ENCODE measurements at regions not wholly inside any gene's neighbourhood (a gene's known extent, or its start where the extent isn't known, plus 50 kb on each side); places are given as distances from the start of the nearest gene placed in this dataset.

DNA sequence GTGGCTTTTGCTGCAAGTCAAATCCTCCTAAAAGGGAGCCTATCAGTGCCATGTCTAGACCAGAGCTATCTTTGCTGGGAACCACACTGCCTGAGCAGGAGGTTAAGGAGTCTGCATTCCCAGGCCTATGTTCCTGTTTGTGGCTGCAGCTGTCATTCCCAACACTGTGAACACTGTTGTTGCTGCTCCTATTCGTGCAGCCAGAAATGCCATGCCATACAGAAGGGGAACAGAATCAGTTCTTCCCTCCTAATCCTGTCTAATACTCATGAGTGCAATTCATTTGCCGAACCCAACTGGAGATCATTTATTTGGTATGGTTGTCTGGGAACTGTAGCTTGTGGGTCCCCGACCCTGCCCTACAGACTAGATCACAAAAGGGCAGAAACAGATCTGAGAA lies 406.5 kb upstream of the GJE1 start:
- Histone ChIP-seq H2AFZ (ENCODE audit: low read depth, low read length) (no peak overlapping the region), H3F3A (ENCODE audit: insufficient read depth, low read length, poor library complexity, severe bottlenecking) (no peaks in the 10 kb centered on the region), H3K27me3 (ENCODE audit: insufficient read depth, low read depth, low read length) (no peaks in the 10 kb centered on the region), H3K4me2 (ENCODE audit: low read length) (no peak overlapping the region), H3K4me3 (ENCODE audit: low read length) (no peak overlapping the region), H3K79me2 (replicated peaks; ENCODE audit: insufficient read depth, low read length) (no peaks in the 10 kb centered on the region), H4K20me1 (ENCODE audit: insufficient read depth) (no peaks in the 10 kb centered on the region), H3K9me3 (ENCODE audit: low read length) (no peaks in the 10 kb centered on the region), H3K36me3 (ENCODE audit: insufficient read depth, low read length) (no peaks in the 10 kb centered on the region), H3K27ac (ENCODE audit: low read length) (no peak overlapping the region), H3K9me2 (ENCODE audit: insufficient read depth, low read length) (no peaks in the 10 kb centered on the region), H3K9ac (ENCODE audit: low read length) (no peak overlapping the region)
- TF ChIP-seq POLR2AphosphoS5 (IDR thresholded peaks at IDR 0.05) (no peak), SMC3 (conservative IDR thresholded peaks at IDR 0.05; ENCODE audit: poor library complexity) (no peak), EP300 (conservative IDR thresholded peaks at IDR 0.05; ENCODE audit: poor library complexity, severe bottlenecking) (no peak), RAD21 (conservative IDR thresholded peaks at IDR 0.05) (no peak), MXI1 (conservative IDR thresholded peaks at IDR 0.05; ENCODE audit: poor library complexity, severe bottlenecking) (no peak), EZH2 (IDR thresholded peaks at IDR 0.05; ENCODE audit: borderline replicate concordance, insufficient read depth, low read length, poor library complexity, severe bottlenecking) (no peak), TAF1 (IDR thresholded peaks at IDR 0.05; ENCODE audit: low read depth) (no peak)
- TF ChIP-seq, protein P1, sequence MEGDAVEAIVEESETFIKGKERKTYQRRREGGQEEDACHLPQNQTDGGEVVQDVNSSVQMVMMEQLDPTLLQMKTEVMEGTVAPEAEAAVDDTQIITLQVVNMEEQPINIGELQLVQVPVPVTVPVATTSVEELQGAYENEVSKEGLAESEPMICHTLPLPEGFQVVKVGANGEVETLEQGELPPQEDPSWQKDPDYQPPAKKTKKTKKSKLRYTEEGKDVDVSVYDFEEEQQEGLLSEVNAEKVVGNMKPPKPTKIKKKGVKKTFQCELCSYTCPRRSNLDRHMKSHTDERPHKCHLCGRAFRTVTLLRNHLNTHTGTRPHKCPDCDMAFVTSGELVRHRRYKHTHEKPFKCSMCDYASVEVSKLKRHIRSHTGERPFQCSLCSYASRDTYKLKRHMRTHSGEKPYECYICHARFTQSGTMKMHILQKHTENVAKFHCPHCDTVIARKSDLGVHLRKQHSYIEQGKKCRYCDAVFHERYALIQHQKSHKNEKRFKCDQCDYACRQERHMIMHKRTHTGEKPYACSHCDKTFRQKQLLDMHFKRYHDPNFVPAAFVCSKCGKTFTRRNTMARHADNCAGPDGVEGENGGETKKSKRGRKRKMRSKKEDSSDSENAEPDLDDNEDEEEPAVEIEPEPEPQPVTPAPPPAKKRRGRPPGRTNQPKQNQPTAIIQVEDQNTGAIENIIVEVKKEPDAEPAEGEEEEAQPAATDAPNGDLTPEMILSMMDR (IDR thresholded peaks at IDR 0.05; ENCODE audit: poor library complexity, severe bottlenecking) = no peak
- TF ChIP-seq, protein P2, sequence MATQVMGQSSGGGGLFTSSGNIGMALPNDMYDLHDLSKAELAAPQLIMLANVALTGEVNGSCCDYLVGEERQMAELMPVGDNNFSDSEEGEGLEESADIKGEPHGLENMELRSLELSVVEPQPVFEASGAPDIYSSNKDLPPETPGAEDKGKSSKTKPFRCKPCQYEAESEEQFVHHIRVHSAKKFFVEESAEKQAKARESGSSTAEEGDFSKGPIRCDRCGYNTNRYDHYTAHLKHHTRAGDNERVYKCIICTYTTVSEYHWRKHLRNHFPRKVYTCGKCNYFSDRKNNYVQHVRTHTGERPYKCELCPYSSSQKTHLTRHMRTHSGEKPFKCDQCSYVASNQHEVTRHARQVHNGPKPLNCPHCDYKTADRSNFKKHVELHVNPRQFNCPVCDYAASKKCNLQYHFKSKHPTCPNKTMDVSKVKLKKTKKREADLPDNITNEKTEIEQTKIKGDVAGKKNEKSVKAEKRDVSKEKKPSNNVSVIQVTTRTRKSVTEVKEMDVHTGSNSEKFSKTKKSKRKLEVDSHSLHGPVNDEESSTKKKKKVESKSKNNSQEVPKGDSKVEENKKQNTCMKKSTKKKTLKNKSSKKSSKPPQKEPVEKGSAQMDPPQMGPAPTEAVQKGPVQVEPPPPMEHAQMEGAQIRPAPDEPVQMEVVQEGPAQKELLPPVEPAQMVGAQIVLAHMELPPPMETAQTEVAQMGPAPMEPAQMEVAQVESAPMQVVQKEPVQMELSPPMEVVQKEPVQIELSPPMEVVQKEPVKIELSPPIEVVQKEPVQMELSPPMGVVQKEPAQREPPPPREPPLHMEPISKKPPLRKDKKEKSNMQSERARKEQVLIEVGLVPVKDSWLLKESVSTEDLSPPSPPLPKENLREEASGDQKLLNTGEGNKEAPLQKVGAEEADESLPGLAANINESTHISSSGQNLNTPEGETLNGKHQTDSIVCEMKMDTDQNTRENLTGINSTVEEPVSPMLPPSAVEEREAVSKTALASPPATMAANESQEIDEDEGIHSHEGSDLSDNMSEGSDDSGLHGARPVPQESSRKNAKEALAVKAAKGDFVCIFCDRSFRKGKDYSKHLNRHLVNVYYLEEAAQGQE (IDR thresholded peaks at IDR 0.05; ENCODE audit: borderline replicate concordance) = no peak

- Histone ChIP-seq H3K36me3 (ENCODE audit: insufficient read depth, low read length) (no peaks in the 10 kb centered on the region), H3K4me3 (ENCODE audit: low read length) (no peak overlapping the region), H2AFZ (ENCODE audit: low read depth, low read length) (no peak overlapping the region), H3K9me3 (ENCODE audit: low read length) (no peaks in the 10 kb centered on the region), H4K20me1 (ENCODE audit: insufficient read depth) (no peaks in the 10 kb centered on the region), H3K27me3 (ENCODE audit: insufficient read depth, low read depth, low read length) (no peaks in the 10 kb centered on the region), H3K79me2 (replicated peaks; ENCODE audit: insufficient read depth, low read length) (no peaks in the 10 kb centered on the region), H3K27ac (ENCODE audit: low read length) (no peak overlapping the region), H3K9ac (ENCODE audit: low read length) (no peak overlapping the region), H3K4me2 (ENCODE audit: low read length) (no peak overlapping the region), H3K9me2 (ENCODE audit: insufficient read depth, low read length) (no peaks in the 10 kb centered on the region), H3F3A (ENCODE audit: insufficient read depth, low read length, poor library complexity, severe bottlenecking) (no peaks in the 10 kb centered on the region)
- no peak for TF ChIP-seq MXI1 (conservative IDR thresholded peaks at IDR 0.05; ENCODE audit: poor library complexity, severe bottlenecking)
- no peak for TF ChIP-seq POLR2AphosphoS5 (IDR thresholded peaks at IDR 0.05)
- TF ChIP-seq EP300 (conservative IDR thresholded peaks at IDR 0.05; ENCODE audit: poor library complexity, severe bottlenecking) = no peak
- TF ChIP-seq RAD21 (conservative IDR thresholded peaks at IDR 0.05) = no peak
- TF ChIP-seq, protein P1 (IDR thresholded peaks at IDR 0.05; ENCODE audit: poor library complexity, severe bottlenecking) = no peak
- no peak for TF ChIP-seq SMC3 (conservative IDR thresholded peaks at IDR 0.05; ENCODE audit: poor library complexity)
- no peak for TF ChIP-seq EZH2 (IDR thresholded peaks at IDR 0.05; ENCODE audit: borderline replicate concordance, insufficient read depth, low read length, poor library complexity, severe bottlenecking)
- TF ChIP-seq, protein P2 (IDR thresholded peaks at IDR 0.05; ENCODE audit: borderline replicate concordance) = no peak
- no peak for TF ChIP-seq TAF1 (IDR thresholded peaks at IDR 0.05; ENCODE audit: low read depth)
These were observed 408.0 kb upstream of the GJE1 start for GRCh38 chr6:141724731-141725130.

Data from neural cell (in vitro differentiated cells).